ENCODE measurements at regions not wholly inside any gene's neighbourhood (a gene's known extent, or its start where the extent isn't known, plus 50 kb on each side); places are given as distances from the start of the nearest gene placed in this dataset.
"Not testable (repeated sequence)": the region's sequence is repeated elsewhere in the genome, so short reads cannot be mapped to it uniquely, and the experiment has no call there.

DNA sequence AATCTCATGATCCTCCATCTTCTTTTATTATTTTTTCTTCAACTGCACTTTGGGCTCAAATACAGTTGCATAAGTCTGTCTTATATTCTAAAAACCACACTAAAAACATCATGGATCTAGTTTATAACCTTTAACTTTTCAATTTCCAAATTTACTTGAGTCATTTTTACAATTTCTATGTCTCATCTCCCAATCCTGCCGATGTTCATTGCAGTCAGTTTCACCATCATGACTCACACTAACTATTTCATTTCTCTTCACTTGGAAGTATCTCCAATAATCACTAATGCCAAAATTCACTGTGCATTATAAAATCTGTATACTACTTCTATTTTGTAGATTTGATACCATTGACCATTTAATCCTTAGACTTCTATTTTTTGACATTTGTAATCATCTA is 806.9 kb upstream of the SORCS1 start:
- no peak for ATAC-seq

DNA sequence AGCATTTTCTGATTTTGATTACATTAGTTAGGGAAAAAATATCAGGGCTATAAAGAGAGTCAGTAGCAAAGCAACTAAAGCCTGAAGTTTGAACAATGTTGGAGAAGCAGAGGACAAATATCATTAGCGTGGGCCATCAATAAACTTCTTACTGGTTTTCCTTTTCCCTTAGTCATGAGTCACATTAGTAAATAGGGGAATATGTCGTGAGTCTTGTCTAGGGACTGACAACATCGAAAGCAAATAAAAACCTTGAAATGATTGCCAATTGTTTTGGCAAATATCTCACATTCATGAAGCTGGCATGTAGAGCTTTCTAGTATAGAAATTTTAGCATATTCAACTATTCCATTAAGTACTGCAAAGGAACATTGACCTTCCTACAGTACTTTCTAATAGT is 806.0 kb upstream of the SORCS1 start:
- no peak for ATAC-seq

DNA sequence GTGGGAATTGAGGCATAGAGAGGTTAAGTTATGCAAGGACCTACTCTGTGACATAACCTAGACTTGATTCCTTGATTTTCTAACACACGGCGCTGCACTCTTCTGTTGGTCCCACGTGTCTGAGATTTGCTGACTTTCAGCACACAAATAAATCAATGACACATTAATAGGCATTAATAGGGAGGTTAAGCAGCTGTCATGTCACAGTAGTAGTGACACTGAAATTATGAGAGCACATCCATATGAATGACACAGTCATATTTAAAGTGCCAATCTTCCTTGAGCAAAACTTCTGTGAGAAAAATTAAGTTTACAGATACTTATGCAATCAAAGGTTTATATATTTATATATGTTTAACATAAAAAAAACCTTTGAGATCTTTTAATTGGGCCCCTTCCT is 805.4 kb upstream of the SORCS1 start:
- no peak for ATAC-seq

DNA sequence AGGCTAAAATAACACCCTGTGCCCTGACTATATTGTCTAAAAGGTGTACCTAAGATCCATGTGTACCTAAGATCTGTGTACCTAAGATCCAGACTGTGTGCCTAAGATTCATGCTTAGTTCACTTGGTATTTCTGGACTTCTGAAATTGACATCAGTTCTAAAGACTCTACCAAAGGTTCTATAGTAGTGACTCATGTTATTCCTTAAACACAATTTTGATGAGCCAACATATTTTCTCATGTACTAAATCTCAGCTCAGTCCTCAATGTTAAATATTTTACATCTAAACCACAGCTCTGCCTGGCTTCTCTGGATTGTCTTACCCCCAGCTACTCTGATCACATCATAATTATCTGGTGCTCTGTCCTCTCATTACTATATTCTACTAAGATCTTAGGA is 802.3 kb upstream of the SORCS1 start:
- no peak for ATAC-seq

DNA sequence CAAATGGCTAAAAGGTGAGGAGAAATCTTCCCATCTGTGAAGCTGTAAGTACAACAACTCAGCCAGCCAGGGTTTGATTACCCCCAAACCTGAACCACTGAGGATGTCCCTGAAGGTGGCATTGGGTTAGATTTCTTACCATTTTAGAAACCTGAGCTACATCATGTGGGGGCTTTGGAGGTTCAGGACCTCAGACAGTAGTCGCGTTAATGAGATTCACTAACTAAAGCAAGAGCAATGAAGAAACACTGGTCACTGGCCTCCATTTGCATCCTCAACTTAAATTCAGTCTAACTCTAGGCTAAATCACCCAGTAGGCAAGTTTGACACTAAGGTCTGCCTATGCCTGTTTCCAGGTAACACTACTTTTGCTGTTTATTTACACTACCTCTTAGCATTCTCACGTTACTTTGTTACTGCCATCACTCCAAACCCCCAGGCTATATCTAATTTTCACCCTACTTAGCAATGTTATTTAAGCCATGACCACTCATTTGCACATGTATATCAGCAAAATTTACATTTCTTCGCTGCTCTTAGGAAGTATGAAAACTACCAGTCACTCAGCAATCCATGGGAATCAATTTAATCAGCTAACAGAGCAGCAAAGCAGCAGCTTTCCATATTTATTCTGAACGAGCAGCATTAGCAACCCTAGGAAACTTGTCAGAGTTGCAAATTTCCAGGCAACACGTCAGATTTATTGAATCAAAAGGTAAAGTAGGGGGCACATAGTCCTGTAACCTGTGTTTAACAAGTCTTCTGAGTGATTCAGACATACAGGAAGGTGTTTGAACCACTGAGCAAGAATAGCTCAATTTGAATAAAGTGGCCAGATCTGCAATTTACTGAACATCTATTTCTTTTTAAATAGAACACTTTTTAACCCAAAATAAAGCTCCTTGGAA is 788.4 kb upstream of the SORCS1 start:
- ATAC-seq: no peak

DNA sequence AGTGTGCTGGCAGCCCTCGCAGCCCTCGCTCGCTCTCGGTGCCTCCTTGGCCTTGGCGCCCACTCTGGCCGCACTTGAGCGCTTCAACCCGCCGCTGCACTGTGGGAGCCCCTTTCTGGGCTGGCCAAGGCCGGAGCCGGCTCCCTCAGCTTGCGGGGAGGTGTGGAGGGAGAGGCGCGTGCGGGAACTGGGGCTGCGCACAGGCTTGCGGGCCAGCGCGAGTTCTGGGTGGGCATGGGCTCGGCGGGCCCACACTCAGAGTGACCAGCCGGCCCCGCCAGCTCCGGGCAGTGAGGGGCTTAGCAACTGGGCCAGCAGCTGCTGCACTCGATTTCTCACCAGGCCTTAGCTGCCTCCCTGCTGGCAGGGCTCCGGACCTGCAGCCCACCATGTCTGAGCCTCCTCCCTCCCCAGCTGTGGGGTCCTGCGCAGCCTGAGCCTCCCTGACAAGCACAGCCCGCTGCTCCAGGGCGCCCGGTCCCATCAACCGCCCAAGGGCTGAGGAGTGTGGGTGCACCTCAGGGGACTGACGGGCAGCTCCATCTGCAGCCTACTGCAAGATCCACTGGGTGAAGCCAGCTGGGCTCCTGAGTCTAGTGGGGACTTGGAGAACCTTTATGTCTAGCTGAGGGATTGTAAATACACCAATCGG is 786.0 kb upstream of the SORCS1 start:
- not testable (repeated sequence) for ATAC-seq

DNA sequence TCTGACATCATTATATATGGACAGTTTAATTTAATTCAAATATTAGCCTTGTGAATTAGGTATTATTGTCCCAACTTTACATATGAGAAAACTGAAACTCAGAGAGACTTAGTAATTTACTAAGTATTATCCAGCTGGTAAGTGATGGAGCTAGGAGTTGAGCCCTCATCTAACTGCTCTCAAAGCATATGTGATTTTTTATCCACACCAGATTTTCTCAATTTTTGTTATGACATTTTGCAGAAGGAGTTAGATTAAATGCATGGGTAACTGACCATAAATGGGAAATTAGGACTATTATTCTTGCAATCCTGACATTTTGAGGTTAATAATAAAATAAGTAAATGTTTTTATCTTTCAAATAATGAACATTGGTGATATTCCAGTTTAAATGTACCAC is 778.3 kb upstream of the SORCS1 start:
- ATAC-seq: no peak

DNA sequence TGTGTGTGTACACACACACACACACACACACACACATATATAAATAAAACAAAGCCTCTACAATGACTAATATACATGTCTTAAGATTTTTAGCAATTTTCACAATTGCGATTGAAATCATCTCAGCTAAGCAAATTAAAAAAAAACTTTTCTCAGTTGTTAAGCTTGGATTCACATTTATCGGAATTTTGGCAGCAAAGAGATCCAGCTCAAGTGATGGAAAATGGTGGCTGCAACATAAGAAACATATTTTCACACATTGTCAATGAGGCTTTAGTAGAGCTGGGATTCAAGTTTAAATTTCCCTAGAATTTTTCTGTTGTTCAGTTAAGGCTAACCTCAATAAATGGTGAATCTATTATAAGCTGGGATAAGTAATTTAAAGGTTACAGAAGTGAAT is 768.6 kb upstream of the SORCS1 start:
- ATAC-seq: no peak

DNA sequence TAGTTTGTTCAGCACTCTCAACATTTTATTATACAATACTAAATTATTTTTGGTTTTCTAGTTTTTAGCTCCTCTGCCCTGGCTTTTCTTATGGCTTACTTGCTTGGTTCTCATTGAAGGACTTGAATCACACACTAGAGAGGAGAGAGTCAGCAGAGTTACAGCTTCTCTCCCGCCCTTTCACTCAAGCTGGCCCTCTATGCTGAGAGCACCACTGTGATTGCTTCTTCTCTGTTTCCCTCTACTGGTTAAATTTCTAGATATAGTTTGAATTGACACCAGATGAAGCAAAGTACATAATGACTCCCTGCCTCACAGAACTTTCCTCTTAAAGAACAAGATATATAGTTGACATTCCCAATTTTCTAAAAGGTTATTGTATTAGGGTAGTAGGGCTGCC is 767.3 kb upstream of the SORCS1 start:
- ATAC-seq: no peak

DNA sequence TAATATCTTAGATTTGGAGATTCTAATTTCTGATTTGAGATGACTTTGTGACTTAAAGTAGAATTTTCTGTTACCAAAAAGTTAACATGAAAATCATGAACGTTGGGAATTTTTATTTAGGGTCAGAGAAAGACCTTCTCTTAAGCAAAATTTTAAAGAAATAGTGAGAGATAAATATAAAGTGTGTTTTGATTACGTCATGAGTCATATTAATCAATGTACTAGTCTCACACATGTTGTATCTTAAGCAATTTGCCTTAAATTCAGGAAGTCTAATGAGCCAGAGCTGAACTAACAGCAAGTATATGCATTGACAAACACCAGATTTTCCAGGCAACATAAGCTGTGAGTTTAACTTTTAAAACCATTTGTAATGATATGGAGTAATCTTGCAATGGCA is 765.5 kb upstream of the SORCS1 start:
- ATAC-seq: no peak

DNA sequence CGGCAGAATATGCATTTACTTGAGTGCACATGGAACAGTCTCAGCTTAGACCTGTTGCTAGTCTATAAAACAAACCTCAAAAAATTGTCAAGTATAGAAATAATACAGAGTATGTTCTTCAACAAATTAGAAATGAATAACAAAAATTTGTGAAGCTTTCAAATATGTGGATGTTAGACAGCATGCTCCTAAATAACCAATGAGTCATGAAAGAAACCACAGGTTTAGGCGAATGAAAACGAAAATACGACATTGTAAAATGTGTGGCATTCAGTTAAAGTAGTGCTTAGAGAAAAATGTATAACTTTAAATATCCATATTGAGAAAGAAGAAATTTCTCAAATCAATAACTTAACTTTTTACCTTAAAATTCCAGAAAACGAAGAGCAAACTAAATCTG is 760.0 kb upstream of the SORCS1 start:
- no peak for ATAC-seq

DNA sequence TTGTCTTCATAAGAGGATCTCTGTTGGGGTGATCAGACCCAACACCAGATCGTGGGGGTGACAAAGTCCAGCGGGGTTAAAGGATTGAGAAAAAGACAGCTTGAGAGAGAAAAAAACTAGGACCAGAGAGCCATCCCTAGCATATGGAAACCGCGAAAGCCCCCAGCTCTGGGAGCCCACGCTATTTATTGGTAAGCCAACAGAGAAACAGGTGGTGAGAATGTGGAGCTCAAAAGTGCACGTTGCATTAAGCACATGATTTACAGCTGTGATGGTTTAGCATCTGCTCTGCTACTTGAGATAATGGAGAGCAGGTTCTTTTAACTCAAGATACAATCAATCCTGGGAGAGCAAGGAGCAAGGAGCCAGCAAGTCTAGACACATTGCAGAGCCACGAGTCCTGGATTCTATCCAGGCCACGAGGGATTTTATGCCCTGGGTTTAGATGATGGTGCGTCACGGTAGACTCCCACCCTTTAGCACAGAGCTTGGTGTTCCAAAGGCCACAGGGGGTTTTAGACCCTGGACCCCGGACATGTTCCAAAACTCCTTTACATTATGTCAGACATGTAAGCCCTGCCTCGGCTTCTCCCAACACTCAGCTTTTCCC is 755.2 kb upstream of the SORCS1 start:
- ATAC-seq: no peak

DNA sequence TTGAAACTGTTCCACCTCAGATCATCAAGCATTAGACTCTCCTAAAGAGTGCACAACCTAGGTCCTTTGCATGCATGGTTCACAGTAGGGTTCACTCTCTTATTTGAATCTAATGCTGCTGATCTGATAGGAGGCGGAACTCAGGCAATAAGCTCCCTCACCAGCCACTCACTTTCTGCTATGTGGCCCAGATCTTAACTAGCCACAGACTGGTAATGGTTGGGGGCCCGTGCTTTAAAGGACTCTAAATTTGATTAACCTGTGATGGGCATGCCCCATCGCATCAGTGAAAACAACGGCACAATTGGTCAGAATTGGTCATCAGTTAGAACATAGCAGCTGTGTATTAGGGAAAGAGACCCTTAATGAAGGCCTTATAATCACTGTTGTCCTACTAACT is 753.7 kb upstream of the SORCS1 start:
- ATAC-seq: no peak

DNA sequence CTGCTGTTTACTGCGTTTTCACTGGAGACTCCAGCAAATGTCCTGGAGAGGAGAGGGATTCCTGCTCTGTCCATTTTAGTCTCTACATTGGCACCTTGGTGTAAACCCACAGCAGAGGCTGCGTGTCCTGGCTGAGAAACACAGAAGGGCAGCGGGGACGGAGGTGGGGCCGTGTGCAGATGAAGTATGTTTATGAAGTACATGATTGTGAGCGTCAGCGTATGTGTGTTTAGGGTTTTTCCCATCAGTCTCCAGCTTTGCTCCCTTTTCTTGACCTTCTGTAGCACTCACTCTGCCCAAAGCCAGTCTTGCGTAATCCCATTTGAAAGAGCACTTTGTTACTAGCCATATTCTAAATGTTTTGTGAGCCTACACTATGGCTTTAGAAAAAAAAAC is 750.7 kb upstream of the SORCS1 start:
- no peak for ATAC-seq

DNA sequence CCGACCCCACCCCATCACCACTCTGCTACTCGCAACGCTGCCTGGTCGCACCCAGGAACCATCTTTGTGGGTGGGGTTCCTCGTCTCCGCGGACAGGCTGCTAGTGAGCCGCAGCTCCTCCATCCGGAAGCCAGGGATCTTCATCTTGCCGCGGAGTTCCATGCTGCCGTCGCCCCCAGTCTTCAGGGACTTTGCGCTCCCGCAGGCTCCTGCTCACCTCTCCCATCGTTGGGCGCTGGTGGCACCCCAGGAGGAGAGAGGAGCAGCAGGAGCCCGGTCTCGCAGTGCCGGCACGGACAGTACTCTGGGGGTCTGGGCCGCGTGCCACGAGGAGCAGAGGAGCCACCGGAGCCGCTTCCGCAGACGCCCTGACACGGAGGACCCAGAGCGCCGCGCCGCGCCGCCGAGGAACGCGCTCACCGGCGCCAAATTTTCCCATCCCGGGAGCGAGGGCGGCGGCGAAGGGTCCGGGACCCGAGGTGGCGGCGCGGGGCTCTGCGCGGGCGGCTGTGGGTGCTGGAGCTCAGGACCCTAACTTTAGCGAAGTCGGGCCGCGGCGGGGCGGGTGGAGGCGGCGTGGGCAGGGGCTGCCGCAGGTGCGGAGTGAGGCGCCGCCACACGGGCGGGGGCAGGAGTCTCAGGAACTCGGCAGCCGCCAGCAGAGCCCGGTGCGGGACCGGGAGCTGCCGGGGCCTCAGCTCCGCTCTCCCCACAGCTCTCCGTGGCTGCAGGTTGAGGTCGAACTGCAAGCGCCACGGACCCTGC is 750.1 kb upstream of the SORCS1 start:
- ATAC-seq: no peak

DNA sequence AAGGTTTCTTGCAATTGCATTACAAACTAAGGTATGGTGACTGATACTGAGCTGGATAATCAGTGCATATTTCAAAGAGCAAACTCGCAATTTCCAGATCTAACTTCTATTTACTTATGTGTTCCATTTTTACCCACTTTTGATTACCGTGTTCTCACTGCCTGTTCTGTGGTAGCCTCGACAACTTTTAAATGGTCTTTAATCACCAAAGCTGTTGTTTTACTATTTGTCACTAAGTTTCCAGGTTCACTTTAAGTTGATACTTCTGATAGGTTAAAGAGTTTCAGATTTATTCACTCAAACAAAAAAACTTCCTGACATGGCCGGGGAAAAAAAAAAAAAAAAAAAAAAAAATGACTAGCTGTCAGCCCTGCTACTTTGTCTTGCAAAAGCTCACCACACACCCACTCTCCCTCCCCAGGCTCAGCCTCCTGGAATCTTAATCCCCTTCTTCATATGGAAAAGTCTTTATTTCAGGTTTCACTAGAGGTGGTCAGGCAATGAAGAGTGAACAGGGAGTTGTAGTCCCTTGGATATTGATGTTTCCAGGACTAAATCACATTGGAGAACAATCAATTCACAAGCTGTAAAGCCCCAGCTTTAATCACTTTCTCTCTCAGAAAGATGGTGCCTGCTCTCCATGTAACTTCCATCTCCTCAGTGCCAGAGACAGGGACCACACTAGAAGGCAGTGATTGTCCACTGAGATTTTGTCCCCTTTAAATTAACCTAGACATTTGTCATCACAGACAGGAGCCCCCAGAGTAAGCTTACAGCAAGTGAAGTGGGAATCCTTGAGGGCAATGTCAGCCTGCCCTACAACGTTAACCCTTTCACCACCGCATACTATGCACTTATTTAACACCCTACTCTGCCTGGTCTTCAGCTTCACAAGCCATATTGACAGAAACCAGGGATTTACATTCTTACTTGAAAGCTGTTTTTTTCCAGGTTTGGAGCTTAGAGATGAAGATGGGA is 749.1 kb upstream of the SORCS1 start:
- no peak for ATAC-seq

DNA sequence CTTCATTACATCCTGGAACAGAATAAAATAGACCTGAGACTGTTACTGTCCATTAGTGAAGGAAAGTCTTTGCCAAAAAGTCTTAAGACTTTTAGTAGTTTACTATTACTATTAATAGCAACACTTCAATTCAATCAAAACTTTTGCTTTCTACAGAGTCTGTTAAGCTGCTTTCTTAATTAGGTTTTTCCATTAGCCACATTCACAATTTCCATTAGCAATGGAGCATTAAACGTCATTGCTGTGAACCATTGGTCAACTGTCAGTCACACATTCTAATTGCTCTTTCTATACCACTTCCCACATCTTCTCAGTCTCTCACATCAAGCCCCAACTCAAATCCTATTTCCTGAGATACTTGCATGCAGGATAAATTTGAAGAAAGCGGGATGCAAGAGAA is 736.6 kb upstream of the SORCS1 start:
- no peak for ATAC-seq

DNA sequence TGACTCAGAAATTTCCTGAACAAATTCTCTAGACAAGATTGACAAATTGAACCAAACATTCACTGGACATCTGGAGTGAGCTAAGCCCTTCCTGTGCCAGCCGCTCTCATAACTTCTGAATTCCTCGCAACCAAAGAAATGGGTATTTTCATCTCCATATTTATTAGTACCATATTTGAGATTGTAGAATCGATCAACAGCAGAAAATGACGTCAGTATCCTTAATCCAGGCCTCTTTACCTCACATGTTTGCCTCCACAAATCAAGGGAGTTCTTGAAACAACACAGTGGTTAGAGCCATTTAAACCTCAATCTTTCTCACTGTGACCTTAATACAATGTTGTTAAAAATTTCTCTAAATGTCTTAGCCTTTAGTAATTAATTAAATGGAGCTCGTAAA is 735.6 kb upstream of the SORCS1 start:
- ATAC-seq: no peak

DNA sequence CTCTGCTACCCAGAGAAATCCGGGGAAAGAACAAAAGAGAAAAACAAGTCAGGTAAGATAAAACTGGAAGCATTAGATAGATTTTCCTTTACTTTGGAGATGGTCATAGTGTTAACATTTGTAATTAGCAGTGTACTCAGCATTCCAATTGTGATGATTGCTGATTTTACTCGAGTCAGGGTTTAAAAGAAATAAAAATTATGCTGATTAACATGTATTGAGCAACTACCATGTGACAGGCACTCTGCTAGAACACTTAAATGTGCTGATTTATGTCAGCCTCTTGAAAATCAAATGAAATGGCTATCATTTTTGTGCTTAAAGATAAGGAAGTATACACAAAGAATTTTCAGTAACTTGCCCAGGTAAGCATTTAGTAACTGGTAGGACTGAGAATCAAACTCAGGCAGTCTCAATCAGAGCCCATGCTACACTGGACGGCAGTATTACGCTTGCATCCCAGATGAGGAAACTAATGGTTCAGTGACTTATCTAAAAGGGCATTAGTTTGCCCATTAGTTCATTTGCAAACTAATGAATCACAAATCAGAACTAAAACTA is 735.1 kb upstream of the SORCS1 start:
- ATAC-seq: no peak

DNA sequence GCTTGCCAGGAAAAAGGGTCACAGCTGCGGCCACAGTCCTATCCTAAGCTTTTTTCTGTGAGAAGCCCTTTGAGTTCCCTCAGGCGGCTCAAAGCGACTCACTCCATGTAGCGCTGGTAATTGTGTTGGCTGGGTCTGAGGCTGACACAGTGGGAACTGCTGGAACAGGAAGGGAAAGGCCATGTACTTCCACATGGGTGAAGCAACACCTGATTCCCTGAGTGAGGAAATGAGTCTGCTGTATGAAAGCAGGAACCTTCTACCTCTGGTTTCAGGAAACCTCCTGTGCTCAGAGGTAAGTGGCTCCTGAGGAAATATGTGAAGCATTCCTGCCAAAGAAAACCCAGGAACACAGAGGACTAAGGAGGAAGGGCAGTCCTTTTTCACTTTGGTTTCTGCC is 734.6 kb upstream of the SORCS1 start:
- ATAC-seq: no peak

DNA sequence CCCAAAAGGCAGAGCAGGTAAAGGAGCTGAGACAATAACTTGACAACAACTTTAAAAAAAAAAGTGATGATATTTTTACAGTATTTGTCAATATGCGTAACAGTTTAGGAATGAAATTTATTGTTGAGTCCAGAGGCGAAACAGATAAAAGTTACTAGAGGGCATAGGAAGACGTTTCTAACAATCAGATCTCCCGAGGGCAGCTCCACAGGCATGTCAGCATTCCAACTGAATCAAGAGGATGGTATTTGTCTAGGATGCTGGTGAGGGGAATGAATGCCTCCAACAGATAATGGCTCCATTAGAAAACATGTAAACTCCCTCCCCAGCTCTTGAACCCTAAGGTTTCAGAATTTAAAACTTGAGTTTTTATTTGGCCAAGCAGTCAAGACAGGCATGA is 733.9 kb upstream of the SORCS1 start:
- ATAC-seq: no peak

DNA sequence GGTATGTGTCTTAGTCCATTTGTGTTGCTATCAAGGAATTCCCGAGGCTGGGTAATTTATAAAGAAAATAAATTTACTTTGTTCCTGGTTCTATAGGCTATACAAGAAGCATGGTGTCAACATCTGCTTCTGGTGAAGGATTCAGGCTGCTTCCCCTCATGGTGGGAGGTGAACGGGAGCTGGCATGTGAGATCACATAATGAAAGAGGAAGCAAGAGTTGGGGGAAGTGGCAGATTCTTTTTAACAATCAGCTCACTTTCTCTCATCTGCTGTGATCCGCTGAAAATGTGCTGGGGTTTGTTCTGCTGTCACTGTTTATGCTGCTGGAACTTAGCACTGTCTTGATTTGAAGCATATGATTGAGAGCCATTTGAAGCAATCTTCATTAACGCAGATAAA is 730.0 kb upstream of the SORCS1 start:
- no peak for ATAC-seq
